ENCODE measurements at regions not wholly inside any gene's neighbourhood (a gene's known extent, or its start where the extent isn't known, plus 50 kb on each side); places are given as distances from the start of the nearest gene placed in this dataset.

DNA sequence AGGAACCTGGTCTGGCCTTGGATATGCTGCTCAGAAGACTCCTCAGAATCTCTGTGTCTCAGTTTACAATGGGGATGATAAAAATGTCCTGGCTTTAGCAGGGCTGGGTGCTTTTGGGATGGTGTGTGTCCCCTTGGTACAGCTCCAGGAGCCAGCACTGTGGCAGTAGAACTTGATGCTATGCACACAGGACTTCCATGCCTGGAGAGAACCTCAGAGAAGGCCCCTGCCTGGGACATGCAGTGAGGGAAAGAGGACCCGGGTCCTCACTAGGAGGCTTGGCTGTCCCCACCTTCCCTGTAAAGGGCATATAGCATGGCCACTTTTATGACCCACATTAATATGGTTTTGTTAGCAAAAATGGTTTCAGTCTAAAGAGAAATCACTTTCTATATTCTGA is 100.5 kb downstream of the GLRX3 start:
- Mint-ChIP-seq H3K27me3 (ENCODE audit: low read depth) (peaks cover 8% of the 10 kb centered on the region), H3K4me3 (no peak overlapping the region), H3K36me3 (ENCODE audit: insufficient read depth in 1 of 3, low read depth in 3 of 3) (peaks cover 3 to 10% (median 4%) of the 10 kb centered on the region in 3 experiments; a peak in 5 of 7 replicates), H3K4me1 (no peaks in the 10 kb centered on the region), H3K9me3 (peaks cover 28 to 45% of the 10 kb centered on the region in 2 experiments), H3K27ac (no peak overlapping the region)
- no peak overlapping the region for H2BK12ac ChIP-seq (ENCODE audit: insufficient read length, low read depth, low read length)
- H3K27ac ChIP-seq (ENCODE audit: insufficient read length, low read depth, low read length): no peak overlapping the region
- H3K79me1 ChIP-seq (ENCODE audit: insufficient read depth, low read depth, low read length, poor library complexity, severe bottlenecking): no peaks in the 10 kb centered on the region
- no peaks in the 10 kb centered on the region; the same call in 1 of the 2 replicates for H3K27me3 ChIP-seq (ENCODE audit: insufficient read depth, low read length)
- H3T11ph ChIP-seq (ENCODE audit: low read length): no peak overlapping the region
- no peaks in the 10 kb centered on the region for H3K9me3 ChIP-seq (ENCODE audit: control insufficient read depth, low read depth, low read length)
- H3K14ac ChIP-seq (ENCODE audit: insufficient read depth, low read length): no peak overlapping the region
- no peaks in the 10 kb centered on the region for H3K4me1 ChIP-seq (ENCODE audit: insufficient read depth, low read length)
- H4K20me1 ChIP-seq (ENCODE audit: control insufficient read depth, insufficient read depth, insufficient read length): no peaks in the 10 kb centered on the region
- H3K4ac ChIP-seq (ENCODE audit: low read depth, low read length): no peak overlapping the region
- no peaks in the 10 kb centered on the region for H3K79me2 ChIP-seq (ENCODE audit: insufficient read depth, low read length)
- H4K91ac ChIP-seq (ENCODE audit: insufficient read length, low read depth, low read length): no peak overlapping the region
- no CpG with 5 or more reads among the region's 1 CpG for WGBS (ENCODE audit: extremely low coverage, insufficient read length, low lambda C conversion rate)
- H3K9ac ChIP-seq (ENCODE audit: extremely low read depth, insufficient read length, low read length): no peak overlapping the region
- H4K5ac ChIP-seq (ENCODE audit: insufficient read length, low read depth, low read length): no peak overlapping the region
- no peak overlapping the region for H2BK15ac ChIP-seq (ENCODE audit: low read depth, low read length)
- no peak overlapping the region for H2BK20ac ChIP-seq (ENCODE audit: low read depth, low read length, poor library complexity, severe bottlenecking)
- H3K18ac ChIP-seq (ENCODE audit: insufficient read length, low read depth, low read length): no peak overlapping the region
- H3K23ac ChIP-seq (ENCODE audit: insufficient read length, low read depth, low read length): no peak overlapping the region
- H3K56ac ChIP-seq (ENCODE audit: insufficient read length, low read depth, low read length): no peak overlapping the region
- H3K23me2 ChIP-seq (ENCODE audit: insufficient read length, low read depth, low read length, poor library complexity, severe bottlenecking): no peaks in the 10 kb centered on the region
- H2BK5ac ChIP-seq (ENCODE audit: insufficient read length, low read length): no peak overlapping the region
- H2AK5ac ChIP-seq (ENCODE audit: insufficient read length, low read length): no peak overlapping the region
- H3K4me2 ChIP-seq (ENCODE audit: insufficient read depth, insufficient read length, low read length): no peak overlapping the region
- no peak overlapping the region for H2AFZ ChIP-seq (ENCODE audit: low read length)
- H2BK120ac ChIP-seq (ENCODE audit: low read depth, low read length, poor library complexity, severe bottlenecking): no peak overlapping the region
- no peak overlapping the region for H4K8ac ChIP-seq (replicated peaks; ENCODE audit: insufficient read length, low read depth, low read length)
- TF ChIP-seq, protein P1, sequence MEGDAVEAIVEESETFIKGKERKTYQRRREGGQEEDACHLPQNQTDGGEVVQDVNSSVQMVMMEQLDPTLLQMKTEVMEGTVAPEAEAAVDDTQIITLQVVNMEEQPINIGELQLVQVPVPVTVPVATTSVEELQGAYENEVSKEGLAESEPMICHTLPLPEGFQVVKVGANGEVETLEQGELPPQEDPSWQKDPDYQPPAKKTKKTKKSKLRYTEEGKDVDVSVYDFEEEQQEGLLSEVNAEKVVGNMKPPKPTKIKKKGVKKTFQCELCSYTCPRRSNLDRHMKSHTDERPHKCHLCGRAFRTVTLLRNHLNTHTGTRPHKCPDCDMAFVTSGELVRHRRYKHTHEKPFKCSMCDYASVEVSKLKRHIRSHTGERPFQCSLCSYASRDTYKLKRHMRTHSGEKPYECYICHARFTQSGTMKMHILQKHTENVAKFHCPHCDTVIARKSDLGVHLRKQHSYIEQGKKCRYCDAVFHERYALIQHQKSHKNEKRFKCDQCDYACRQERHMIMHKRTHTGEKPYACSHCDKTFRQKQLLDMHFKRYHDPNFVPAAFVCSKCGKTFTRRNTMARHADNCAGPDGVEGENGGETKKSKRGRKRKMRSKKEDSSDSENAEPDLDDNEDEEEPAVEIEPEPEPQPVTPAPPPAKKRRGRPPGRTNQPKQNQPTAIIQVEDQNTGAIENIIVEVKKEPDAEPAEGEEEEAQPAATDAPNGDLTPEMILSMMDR (conservative IDR thresholded peaks at IDR 0.05): no peak
- no peak for DNase-seq

Measured in H9 (cell line).